Activated CD8-positive, alpha-beta T cell treated with anti-CD3 and anti-CD28 coated beads, Interleukin-2, amount 10 ng/mL, durations not matched to agents 7 days and 5 days (primary cell): ENCODE measurements at regions not wholly inside any gene's neighbourhood (a gene's known extent, or its start where the extent isn't known, plus 50 kb on each side); places are given as distances from the start of the nearest gene placed in this dataset.

Experiments used
- ATAC-seq: fragments of 150-1000 bp; cut with Tn5 transposase; one replicate; pipeline ENCODE4 v1.10.0; 2021; ENCODE audit warnings: moderate library complexity
- CTCF ChIA-PET: fragments of 350-600 bp; sonication (Branson Sonifier 250); formaldehyde crosslinking; loops from one replicate; lab custom pipeline; 2021; ENCODE audit warnings: antibody characterized with exemption; lab: Charles Lee
- POLR2A ChIA-PET: fragments of 350-600 bp; sonication (Branson Sonifier 250); formaldehyde crosslinking; loops from one replicate; lab custom pipeline; 2021; ENCODE audit warnings: antibody characterized with exemption; lab: Charles Lee
- DNase-seq: peaks from one replicate; pipeline ENCODE4 v3.0.0-alpha.2; 2020
- H3K27ac Mint-ChIP-seq: one replicate; pipeline ENCODE4 v1.8.0; 2021; ENCODE audit warnings: mild to moderate bottlenecking, mixed read lengths
- H3K27me3 Mint-ChIP-seq: one replicate; pipeline ENCODE4 v1.8.0; 2021; ENCODE audit warnings: low read depth, mixed read lengths
- H3K36me3 Mint-ChIP-seq: one replicate; pipeline ENCODE4 v1.8.0; 2021; ENCODE audit warnings: low read depth, mixed read lengths
- H3K4me1 Mint-ChIP-seq: one replicate; pipeline ENCODE4 v1.8.0; 2021; ENCODE audit warnings: low read depth, mixed read lengths
- H3K4me3 Mint-ChIP-seq: one replicate; pipeline ENCODE4 v1.8.0; 2021; ENCODE audit warnings: mild to moderate bottlenecking, mixed read lengths
- H3K9me3 Mint-ChIP-seq: one replicate; pipeline ENCODE4 v1.8.0; 2022; ENCODE audit warnings: mixed read lengths; ENCODE audit not compliant: insufficient read depth

- Mint-ChIP-seq H3K4me3 (no peak overlapping the region), H3K9me3 (no peaks in the 10 kb centered on the region), H3K4me1 (no peaks in the 10 kb centered on the region), H3K27ac (no peak overlapping the region), H3K36me3 (no peaks in the 10 kb centered on the region), H3K27me3 (no peaks in the 10 kb centered on the region)
- ChIA-PET POLR2A (no interaction called here), CTCF (interaction anchor here (1.0 kb wide), 1 partner anchor 261 kb away, joined by 3 read pairs; no protein-coding TSS in a partner anchor)
- DNase-seq (no peak), ATAC-seq (no peak)
Measured at GRCh38 chr1:244782056-244782455, 53.4 kb upstream of the COX20 start.

DNA sequence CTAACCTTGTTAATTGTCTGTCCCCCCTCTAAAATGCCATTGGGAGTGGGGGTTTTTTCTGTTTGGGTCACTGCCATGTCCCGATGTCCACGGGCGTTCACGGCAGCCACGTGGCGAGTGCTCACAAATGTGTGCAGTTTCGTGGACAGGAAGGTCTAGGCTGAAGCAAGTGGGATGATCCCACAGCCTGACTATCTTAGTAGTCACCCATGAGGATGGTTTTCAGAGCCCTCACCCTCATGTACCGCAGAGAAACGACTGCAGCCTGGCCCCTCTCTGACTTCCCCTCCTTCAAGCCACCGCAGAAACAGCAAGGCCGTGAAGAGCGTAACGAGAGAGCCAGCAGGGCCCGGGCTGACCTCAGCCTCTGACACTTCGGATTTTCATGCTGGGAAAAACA is 52.3 kb upstream of the COX20 start:
- no peaks in the 10 kb centered on the region for H3K36me3 Mint-ChIP-seq
- H3K4me1 Mint-ChIP-seq: no peaks in the 10 kb centered on the region
- no peaks in the 10 kb centered on the region for H3K9me3 Mint-ChIP-seq
- DNase-seq (no peak), ATAC-seq (no peak)
- no peak overlapping the region for H3K4me3 Mint-ChIP-seq
- H3K27me3 Mint-ChIP-seq: no peaks in the 10 kb centered on the region
- POLR2A ChIA-PET: no interaction called here
- CTCF ChIA-PET: no interaction called here
- H3K27ac Mint-ChIP-seq: no peak overlapping the region
